ENCODE measurements at regions not wholly inside any gene's neighbourhood (a gene's known extent, or its start where the extent isn't known, plus 50 kb on each side); places are given as distances from the start of the nearest gene placed in this dataset.

GRCh38 chr3:4113811-4114522 lies 189.2 kb upstream of the SETMAR start:
- no peak for TF ChIP-seq YY1 (IDR thresholded peaks at IDR 0.05; ENCODE audit: low read depth)

DNA sequence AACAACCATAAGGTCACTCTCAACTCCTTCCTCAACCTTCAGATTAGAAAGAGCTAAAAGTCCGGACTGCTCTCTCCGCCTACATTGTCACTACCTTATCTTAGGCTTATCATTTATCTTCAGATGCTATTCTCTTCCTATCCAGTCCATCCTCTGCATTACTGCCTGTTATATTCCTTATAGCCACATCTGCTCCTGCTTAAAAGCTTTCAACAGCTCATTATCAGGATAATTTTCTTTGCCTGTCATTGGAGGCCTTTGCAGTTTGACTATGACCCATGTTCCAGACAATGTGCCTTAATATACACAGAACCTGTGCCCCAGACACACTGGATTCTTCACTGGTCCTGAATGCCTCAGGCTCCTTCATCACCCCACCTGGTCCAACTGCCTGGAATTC lies 184.1 kb upstream of the SETMAR start:
- no peak for TF ChIP-seq MAX (IDR thresholded peaks at IDR 0.05)
- TF ChIP-seq YY1 (IDR thresholded peaks at IDR 0.05; ENCODE audit: low read depth): no peak
- no peak for TF ChIP-seq USF1 (IDR thresholded peaks at IDR 0.05)
- no peak for TF ChIP-seq NFIC (IDR thresholded peaks at IDR 0.05)
- no peak for TF ChIP-seq ZBTB7A (IDR thresholded peaks at IDR 0.05; ENCODE audit: low read depth)
- TF ChIP-seq TAF1 (IDR thresholded peaks at IDR 0.05; ENCODE audit: low read depth): no peak
- TF ChIP-seq EGR1 (IDR thresholded peaks at IDR 0.05): no peak
- no peak for TF ChIP-seq TCF12 (IDR thresholded peaks at IDR 0.05; ENCODE audit: low read depth)
- no peak for TF ChIP-seq REST (IDR thresholded peaks at IDR 0.05; ENCODE audit: low read depth)
- TF ChIP-seq RAD21 (IDR thresholded peaks at IDR 0.05; ENCODE audit: low read depth): no peak

- no peak for TF ChIP-seq TEAD4 (IDR thresholded peaks at IDR 0.05)
- no peak for TF ChIP-seq RAD21 (IDR thresholded peaks at IDR 0.05; ENCODE audit: low read depth)
Measured at GRCh38 chr3:4125576-4125975, 177.6 kb upstream of the SETMAR start.

DNA sequence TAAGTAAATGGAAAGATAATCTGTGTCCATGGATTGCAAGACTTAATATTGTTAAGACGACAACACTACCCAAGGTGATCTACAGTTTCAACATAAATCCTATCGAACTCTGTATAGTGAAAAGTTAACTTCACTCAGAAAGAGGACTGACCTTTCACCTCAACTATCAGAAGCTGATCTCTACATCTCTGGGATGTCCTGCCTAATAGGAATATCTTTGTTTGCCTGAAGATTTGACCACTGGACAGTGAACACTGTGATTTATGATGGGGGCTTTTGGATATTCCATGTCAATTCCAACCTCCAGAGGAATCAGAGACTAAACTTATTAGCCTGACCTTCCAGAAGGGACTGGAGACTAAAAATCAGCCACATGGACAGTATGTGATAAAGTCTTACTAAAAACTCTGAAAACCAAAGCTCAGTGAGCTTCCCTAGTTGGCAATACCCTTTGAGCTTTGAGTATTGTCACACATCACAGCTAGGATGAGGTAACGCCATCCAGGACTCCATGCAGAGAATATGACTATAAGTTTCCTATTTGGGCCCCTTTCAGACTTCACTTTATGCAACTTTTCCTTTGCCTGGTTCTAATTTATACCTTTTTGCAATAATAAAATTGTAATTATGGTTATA lies 164.9 kb upstream of the SETMAR start:
- TF ChIP-seq EP300 (IDR thresholded peaks at IDR 0.05; ENCODE audit: borderline replicate concordance) (no peak), TCF12 (IDR thresholded peaks at IDR 0.05; ENCODE audit: low read depth) (no peak), FOXM1 (IDR thresholded peaks at IDR 0.05; ENCODE audit: borderline replicate concordance, low read depth) (no peak), RAD21 (IDR thresholded peaks at IDR 0.05; ENCODE audit: low read depth) (no peak), TEAD4 (IDR thresholded peaks at IDR 0.05) (no peak), TAF1 (IDR thresholded peaks at IDR 0.05; ENCODE audit: low read depth) (no peak), EGR1 (IDR thresholded peaks at IDR 0.05) (no peak), USF1 (IDR thresholded peaks at IDR 0.05) (no peak), REST (IDR thresholded peaks at IDR 0.05; ENCODE audit: low read depth) (no peak), NFIC (IDR thresholded peaks at IDR 0.05) (no peak), CEBPB (IDR thresholded peaks at IDR 0.05) (no peak), CREB1 (IDR thresholded peaks at IDR 0.05; ENCODE audit: low read depth) (no peak), ZBTB7A (IDR thresholded peaks at IDR 0.05; ENCODE audit: low read depth) (no peak), MAX (IDR thresholded peaks at IDR 0.05) (no peak), YY1 (IDR thresholded peaks at IDR 0.05; ENCODE audit: low read depth) (no peak)

- TF ChIP-seq ZBTB7A (IDR thresholded peaks at IDR 0.05; ENCODE audit: low read depth) (no peak), USF1 (IDR thresholded peaks at IDR 0.05) (no peak), TCF12 (IDR thresholded peaks at IDR 0.05; ENCODE audit: low read depth) (no peak), TEAD4 (IDR thresholded peaks at IDR 0.05) (no peak), CEBPB (IDR thresholded peaks at IDR 0.05) (no peak), CREB1 (IDR thresholded peaks at IDR 0.05; ENCODE audit: low read depth) (no peak), RAD21 (IDR thresholded peaks at IDR 0.05; ENCODE audit: low read depth) (no peak), EGR1 (IDR thresholded peaks at IDR 0.05) (no peak), MAX (IDR thresholded peaks at IDR 0.05) (no peak), YY1 (IDR thresholded peaks at IDR 0.05; ENCODE audit: low read depth) (no peak), REST (IDR thresholded peaks at IDR 0.05; ENCODE audit: low read depth) (no peak), NFIC (IDR thresholded peaks at IDR 0.05) (no peak), TAF1 (IDR thresholded peaks at IDR 0.05; ENCODE audit: low read depth) (no peak), FOXM1 (IDR thresholded peaks at IDR 0.05; ENCODE audit: borderline replicate concordance, low read depth) (no peak), EP300 (IDR thresholded peaks at IDR 0.05; ENCODE audit: borderline replicate concordance) (no peak)
Measured at GRCh38 chr3:4138786-4139431, 164.3 kb upstream of the SETMAR start.
